BJ (cell line): ENCODE measurements at regions not wholly inside any gene's neighbourhood (a gene's known extent, or its start where the extent isn't known, plus 50 kb on each side); places are given as distances from the start of the nearest gene placed in this dataset.

Source experiments
- CTCF ChIA-PET: fragments of 350-600 bp; formaldehyde crosslinking; extraction: SDS; loops from one replicate; lab custom pipeline; 2021; ENCODE audit warnings: antibody characterized with exemption, inconsistent platforms; lab: Yijun Ruan, JAX
- POLR2A ChIA-PET: fragments of 300-600 bp; sonication (Branson Sonifier 250); formaldehyde crosslinking; extraction: SDS; loops from one replicate; lab custom pipeline; 2021; ENCODE audit warnings: antibody characterized with exemption; lab: Charles Lee
- DNase-seq: peaks from one replicate; pipeline ENCODE4 v3.0.0-alpha.2; 2011; ENCODE audit warnings: low read depth
- H3K27me3 ChIP-seq: 2 replicates; pipeline ENCODE4 v1.6.0; 2011; ENCODE audit warnings: low read length; ENCODE audit not compliant: control insufficient read depth, insufficient read depth
- H3K36me3 ChIP-seq: 2 replicates; pipeline ENCODE4 v1.5.1; 2011; ENCODE audit warnings: low read length; ENCODE audit not compliant: control insufficient read depth, insufficient read depth
- H3K4me3 ChIP-seq: 2 replicates; pipeline ENCODE4 v1.5.1; 2011; ENCODE audit warnings: low read depth, mild to moderate bottlenecking, control low read depth, low read length
- CTCF ChIP-seq: IDR thresholded peaks from 2 replicates; pipeline ENCODE4 v1.5.1; 2011; ENCODE audit warnings: low read depth, mild to moderate bottlenecking, control low read depth, inconsistent platforms, low read length, moderate library complexity; ENCODE audit not compliant: insufficient read depth

- H3K27me3 ChIP-seq, result no peaks in the 10 kb centered on the region; the same call in 1 of the 2 replicates
- H3K4me3 ChIP-seq, result no peak overlapping the region
- no peak for TF ChIP-seq CTCF
- no peak for DNase-seq
- POLR2A ChIA-PET, result interaction anchor here (0.6 kb wide), 1 partner anchor 410 kb away, joined by 3 read pairs; no protein-coding TSS in a partner anchor
- H3K36me3 ChIP-seq, result no peaks in the 10 kb centered on the region
- CTCF ChIA-PET, result no interaction called here
Observed at GRCh38 chr1:58363585-58363984, 182.9 kb downstream of the OMA1 start.

GRCh38 chr1:58361134-58361533 lies 185.4 kb downstream of the OMA1 start:
- Histone ChIP-seq H3K4me3 (no peak overlapping the region), H3K36me3 (no peaks in the 10 kb centered on the region), H3K27me3 (no peaks in the 10 kb centered on the region; the same call in 1 of the 2 replicates)
- ChIA-PET CTCF (no interaction called here), POLR2A (no interaction called here)
- no peak for TF ChIP-seq CTCF
- DNase-seq, result no peak

- Histone ChIP-seq H3K4me3 (no peak overlapping the region), H3K27me3 (no peaks in the 10 kb centered on the region; the same call in 1 of the 2 replicates), H3K36me3 (no peaks in the 10 kb centered on the region)
- ChIA-PET CTCF (interaction anchor here (0.7 to 1.5 kb wide), 3 partner anchors 9 to 1736 kb away, joined by 3 to 4 read pairs (median 3); no protein-coding TSS in a partner anchor), POLR2A (no interaction called here)
- TF ChIP-seq CTCF, result peak; percentile 24; the same call in 1 of the 2 replicates
- DNase-seq, result peak; percentile 40
Observed at GRCh38 chr1:58358346-58358745, 188.2 kb downstream of the OMA1 start.

GRCh38 chr1:58356402-58356801 lies 190.1 kb downstream of the OMA1 start:
- TF ChIP-seq CTCF, result no peak
- Histone ChIP-seq H3K27me3 (no peaks in the 10 kb centered on the region; the same call in 1 of the 2 replicates), H3K4me3 (no peak overlapping the region), H3K36me3 (no peaks in the 10 kb centered on the region)
- ChIA-PET POLR2A (no interaction called here), CTCF (no interaction called here)
- DNase-seq, result no peak

- POLR2A ChIA-PET, result no interaction called here
- no peaks in the 10 kb centered on the region for H3K36me3 ChIP-seq
- no peaks in the 10 kb centered on the region for H3K27me3 ChIP-seq
- DNase-seq, result no peak
- CTCF ChIA-PET, result no interaction called here
- TF ChIP-seq CTCF, result no peak
- H3K4me3 ChIP-seq, result no peak overlapping the region
Observed at GRCh38 chr1:58353168-58353567, 193.4 kb downstream of the OMA1 start.
